NOMO-1 treated with dmso at 0.1 percent for 144 hours (cell line): ENCODE measurements at regions not wholly inside any gene's neighbourhood (a gene's known extent, or its start where the extent isn't known, plus 50 kb on each side); places are given as distances from the start of the nearest gene placed in this dataset.

ENCODE experiments used
- DNase-seq: peaks from one replicate; lab custom pipeline; 2025; ENCODE audit not compliant: unreplicated experiment; lab: John Stamatoyannopoulos, UW

DNA sequence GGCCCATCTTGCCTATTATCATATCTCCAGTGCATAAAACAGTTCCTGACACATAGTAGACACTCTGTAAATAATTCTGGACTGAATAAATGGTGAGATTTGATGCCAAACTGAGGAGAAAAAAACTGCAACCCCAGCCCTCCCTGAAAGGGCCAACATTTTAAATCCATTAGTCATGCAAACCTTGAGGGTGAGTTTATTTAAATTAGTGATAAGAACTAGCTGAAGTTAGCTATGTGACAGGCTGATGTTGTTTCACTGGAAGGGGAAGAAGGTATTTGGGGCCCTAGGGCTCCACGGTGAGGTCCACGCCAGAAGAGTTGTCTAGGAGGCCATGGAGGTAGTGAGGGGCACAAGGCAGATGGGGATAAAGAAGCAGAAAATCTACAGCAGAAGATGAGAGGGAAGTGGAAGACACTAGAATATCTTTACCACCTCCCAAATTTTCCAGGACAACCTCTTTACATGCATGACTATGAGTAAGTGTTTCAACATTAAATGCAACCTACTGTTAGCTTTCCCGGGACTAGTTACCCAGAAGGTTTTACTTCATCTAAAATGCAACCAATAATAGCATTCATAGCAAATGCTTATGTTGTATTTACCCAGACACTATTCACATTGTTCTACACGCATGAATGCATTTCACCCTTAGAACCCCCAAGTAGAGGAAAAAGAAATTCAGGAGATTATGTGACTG is 183.2 kb upstream of the LYZL1 start:
- no peak for DNase-seq

DNA sequence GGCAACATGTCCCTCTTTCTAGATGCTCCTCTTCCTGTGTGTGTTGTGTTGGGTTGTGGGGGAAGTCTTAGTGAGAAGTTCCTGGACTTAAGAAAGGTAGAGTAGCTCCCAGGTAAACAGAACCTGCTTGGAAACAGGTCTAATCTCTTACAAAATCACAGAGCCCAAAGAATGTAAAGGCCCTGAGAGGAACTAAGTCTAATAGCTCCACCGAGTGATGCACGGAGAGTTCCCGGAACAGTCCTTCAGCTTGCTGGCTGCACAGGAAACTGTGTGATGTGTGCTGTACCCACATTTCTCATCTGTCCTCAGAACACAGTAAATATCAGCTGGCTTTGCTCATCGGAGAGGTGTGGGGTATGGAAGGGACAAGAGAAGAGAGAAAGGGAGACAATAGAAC is 182.6 kb upstream of the LYZL1 start:
- no peak for DNase-seq

DNA sequence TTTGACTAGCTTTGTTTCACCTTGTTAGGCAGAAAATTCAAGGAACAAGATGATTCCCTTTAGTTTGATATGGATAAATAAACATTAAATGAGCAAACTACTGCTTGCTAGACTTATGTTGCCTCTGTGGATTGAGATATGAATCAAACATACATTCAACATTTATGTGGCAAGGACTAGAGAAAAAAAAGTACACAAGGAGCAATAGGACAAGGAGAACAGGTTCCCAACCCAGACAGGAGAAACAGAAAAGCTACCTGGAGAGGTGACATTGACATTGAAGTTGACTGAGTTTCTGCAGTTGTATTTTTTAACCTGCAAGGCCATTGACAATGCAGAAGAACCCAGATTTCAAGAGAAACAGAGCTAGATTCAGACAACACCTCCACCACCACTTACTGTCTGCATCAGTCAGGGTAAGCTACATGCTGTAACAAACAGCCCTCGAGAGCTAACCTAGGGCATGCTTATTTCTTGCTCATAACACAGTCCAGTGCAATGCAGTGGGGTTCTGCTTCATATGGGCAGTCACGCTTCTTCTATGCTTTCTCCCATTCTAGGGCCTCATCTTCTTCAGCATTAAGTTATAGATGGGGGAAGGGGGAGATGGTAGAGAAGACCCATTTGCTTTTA is 180.9 kb upstream of the LYZL1 start:
- DNase-seq = no peak

DNA sequence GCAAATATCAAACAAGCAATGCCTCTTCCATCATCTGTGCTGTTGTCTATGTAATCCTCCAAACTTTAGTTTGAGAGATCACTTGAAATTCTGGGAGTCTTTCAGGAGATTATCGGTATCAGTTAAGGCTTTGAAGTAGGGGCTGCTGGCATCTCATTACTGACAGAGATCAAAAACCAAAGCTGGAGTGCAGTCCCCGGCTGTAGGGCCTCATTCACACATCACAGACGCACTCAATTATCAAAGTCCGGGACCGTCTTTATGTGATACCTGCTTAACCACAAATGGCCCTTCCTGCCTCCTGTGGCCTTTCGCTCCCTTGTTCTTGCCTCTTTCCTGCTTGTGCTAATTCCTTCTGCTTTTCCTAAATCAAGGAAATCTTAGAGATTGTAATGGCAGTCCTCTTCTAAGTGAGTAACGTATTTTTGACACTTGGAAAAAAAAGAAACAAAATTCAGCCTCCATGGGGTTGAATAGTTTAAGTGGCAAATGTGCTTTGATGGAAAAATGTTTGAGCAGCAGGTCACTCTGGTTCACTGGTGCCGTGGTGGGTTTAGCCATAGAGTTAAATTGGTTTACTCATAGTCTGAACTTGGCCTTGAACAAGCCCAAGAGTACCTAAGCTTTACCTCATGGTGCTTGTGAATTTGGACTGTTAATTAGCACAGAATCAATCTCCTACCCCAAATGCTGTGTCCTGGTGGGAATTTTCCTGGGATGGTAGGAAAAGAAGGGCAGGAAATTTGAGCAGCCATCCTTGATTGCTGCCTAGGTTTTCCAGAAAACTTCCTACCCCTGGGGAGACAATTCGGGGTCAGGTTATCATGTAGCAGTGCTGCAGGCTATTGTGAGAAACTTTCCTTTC is 178.9 kb upstream of the LYZL1 start:
- DNase-seq = no peak

DNA sequence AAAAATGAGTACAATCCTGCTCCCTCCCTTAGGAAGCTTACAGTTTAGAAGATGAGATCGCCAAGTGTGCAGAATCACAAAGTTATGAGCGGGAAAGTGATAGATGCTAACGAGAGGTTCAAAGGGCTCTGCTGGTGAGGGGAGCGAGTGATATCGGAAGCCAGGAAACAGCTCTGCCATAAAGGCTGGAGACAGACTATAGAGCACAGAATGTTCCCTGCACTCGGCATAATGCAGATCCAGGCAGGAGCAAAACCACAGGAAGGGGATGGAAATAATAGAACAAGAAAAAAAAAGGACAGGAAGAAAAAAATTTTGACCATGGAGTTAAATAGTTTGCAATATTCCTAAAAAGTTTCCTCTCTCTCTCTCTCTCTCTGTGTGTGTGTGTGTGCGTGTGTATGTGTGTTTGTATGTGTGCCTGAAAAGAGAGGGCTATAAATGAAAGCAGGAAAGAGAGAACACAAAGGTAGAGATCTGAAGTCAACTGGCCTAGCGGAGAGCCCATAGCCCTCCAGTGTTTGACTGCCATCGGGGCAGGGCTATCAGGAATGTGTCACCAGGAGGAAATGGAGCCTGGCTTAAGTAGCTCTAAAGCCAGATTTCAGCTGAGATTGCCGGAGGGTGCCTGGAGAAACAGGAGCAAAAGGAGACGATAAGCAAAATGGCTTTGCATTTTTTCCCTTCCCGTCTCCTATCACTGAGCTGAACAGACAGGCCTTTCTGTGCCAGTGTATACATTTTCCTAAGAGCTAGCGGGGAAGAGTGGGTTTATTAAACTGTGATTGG is 175.8 kb upstream of the LYZL1 start:
- DNase-seq = no peak

DNA sequence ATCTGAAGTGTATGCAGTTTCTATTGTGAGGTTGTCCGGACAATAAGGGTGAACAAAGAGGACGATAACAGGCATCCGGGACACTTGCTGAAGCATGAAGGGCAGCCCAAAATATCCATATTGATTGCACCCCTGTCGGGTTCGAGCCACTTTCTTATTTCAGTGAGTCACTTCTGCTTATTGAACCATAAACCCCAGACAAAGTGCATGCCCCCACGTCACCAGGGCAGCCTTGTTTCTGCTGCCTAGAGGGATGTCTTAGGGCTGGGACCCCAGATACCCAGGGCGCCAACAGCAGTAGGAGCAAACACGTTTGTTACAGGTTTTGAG is 175.3 kb upstream of the LYZL1 start:
- DNase-seq = no peak

DNA sequence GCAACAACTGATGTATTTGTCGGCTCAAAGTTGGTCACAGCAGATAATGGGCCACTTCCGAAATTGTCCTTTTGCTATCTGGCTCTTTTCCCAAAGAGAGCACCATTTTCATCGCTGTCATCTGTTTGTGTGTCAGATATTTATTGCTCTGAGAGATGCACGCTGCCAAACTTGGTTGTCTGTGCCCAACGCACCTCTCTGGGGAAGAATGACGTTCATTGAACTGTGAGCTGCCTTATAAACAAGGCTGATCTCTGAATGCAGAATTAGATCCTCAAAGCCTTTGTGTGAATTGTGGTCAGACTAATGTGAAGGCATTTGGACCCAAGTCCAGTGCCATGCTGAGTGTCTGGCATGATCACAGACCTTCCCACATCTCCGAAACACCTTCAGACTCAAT is 174.7 kb upstream of the LYZL1 start:
- DNase-seq = no peak

DNA sequence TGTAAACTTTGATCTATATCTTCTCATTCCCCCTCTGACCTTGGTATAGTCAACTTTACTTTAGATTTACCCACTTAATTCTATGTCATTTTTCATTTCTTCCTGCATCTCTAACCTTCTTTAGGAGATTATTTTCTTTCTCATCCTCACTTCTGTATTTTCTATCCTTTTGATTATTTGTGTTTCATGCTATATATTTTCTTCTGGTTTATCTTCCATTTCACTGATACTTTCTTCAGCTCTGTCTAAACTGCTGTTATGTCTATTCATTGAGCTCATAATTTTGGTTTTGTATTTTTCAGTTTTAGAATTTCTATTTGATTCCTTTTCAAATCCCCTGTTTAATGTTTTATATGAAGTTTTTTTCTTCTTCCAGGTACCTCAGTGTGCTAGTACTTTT is 171.1 kb upstream of the LYZL1 start:
- no peak for DNase-seq

DNA sequence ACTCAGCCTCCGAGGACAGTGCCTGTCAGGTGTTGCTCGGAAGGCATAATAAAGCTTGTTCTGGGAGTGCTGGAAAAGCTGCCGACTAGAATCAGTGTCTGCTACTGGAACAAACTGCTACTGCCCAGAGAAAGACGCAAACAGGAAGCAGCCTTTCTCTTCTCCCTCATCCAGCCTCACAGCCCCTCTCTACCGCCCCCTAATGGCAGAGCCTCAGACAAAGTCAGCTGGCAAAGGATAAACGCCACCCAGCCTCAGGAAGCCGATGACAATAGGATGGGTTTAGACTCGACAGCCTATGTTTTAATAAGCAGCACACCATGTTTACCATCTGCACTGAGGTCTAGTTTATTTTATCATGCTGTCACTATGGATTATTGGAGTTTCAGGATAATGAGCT is 169.5 kb upstream of the LYZL1 start:
- DNase-seq = no peak

DNA sequence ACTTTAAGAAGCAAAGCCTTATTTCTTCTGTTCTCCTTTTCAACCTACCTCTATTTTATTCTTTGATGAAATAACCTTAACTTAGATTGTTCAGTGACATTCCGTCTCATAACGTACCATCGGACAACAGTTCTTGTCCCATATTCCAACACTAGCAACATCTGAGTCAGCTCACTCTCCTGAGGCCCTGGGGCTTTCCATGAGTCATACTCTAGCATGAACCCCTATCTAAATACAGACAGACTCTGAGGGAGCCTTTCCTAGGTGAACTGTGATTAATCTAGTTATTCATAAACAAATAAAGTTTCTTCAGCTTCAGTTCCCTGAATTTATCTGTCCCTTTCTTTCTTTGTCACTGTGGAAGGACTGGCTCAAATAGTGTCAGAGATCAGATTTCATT is 168.7 kb upstream of the LYZL1 start:
- no peak for DNase-seq

DNA sequence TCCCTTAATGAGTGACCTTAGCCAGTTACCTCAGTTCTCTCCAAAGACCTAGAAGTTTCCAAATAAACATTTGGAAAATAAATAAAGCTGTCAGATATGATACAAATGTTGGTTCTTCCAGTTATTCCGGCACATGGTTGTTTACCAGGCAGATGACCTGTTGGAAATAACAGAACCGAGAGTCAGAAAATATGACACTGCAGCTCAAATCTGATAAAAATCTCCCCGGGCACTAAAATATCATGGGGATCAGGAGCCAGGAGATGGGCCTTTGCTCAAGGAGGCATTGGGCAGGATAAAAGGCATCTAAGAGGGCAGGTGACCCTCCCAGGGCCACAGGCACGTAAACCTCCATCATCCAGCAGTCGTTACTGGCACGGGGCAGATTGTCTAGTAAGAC is 164.0 kb upstream of the LYZL1 start:
- no peak for DNase-seq

DNA sequence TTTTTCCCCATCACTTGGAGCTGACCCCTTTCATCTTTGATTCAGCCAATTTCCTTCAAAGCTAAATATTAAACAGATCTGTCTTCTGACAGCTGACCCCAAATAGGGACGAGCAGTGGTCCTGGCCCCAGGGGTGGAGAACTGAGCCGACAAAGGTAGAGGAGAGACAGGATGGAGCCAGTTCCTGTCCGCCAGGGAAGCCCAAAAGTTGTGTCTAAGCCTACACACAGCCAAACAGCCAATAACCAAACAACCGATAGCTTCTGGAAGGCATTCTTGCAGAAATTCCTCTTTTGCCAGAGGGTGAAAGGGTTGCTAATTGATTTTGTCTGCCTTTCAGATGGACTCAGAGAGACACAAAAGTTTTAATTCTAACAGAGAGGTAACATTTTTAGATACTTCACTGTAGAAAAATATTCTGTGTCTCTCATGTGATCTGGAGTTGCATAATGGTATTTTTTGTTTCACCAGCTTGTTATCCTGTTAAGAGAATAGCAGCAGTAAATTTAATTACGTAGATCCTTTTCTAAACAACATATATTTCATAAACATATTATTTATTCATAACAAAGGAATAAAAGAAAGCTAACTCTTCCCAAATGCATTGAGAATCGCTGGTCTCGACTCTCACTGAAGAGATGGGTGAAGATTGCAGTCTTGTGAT is 161.7 kb upstream of the LYZL1 start:
- no peak for DNase-seq

DNA sequence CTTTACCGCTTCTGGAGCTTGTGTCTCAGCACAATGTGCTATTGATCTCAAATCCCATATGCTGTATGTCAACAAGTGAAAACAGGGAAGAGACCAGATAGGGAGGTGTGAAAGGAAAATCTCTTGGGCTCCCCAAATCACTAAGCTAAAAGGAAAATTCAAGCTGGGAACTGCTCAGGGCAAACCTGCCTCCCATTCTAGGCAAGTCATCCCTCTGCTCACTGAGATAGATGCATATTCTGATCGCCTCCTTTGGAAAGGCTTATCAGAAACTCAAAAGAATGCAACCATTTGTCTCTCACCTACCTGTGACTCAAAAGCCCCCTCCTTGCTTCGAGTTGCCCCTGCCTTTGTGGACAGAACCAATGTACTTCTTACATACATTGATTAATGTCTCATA is 161.1 kb upstream of the LYZL1 start:
- DNase-seq = no peak

DNA sequence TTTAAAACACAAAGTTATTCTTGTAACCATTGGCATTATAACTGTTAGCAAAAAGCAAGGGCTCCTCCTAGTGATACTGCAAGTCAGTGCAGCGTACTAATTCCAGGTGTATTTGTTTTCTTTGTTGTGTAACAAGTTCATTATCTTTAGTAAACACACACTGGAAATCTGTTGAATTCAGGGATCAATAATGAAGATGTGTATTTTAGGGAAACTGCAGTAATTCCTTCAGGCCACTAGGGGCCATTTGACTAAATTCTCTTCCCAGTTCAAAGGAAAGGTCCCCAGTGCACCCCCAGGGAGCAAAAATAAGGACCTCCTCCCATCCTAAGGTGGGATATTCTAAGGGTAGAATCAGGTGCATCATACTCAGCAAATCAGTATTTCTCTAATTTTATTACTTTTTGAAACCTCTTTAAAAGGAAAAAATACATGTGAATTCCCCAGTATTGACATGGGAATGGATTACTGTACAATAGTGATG is 158.6 kb upstream of the LYZL1 start:
- DNase-seq = no peak

DNA sequence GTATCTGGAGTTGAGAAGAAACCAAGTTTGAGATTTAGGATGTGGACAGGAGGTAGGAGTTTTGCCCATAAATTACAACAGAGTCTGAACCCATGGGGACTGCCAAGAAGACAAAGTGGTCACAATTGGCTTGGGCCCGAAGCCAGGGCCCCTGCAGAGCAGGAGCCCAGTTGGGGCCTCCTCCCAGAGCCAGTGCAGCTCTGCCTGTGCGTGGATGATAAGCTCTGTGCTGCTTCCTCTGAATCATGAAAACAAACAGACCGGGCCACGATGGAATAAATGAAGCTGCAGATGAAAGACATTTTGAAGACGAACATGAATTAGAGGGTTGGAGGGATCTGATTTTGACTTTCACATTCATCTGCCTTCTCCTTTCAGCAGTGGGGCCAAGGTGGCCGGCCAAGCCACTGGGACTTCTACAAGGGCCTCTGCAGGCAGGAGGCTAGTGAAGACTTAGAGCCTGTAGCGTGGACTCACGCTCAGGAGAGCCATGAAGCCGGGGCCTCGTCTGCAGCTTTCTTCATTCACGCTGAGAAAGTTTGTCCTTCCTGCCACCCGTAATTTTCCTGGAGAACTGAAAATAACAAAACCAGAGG is 156.8 kb upstream of the LYZL1 start:
- no peak for DNase-seq

DNA sequence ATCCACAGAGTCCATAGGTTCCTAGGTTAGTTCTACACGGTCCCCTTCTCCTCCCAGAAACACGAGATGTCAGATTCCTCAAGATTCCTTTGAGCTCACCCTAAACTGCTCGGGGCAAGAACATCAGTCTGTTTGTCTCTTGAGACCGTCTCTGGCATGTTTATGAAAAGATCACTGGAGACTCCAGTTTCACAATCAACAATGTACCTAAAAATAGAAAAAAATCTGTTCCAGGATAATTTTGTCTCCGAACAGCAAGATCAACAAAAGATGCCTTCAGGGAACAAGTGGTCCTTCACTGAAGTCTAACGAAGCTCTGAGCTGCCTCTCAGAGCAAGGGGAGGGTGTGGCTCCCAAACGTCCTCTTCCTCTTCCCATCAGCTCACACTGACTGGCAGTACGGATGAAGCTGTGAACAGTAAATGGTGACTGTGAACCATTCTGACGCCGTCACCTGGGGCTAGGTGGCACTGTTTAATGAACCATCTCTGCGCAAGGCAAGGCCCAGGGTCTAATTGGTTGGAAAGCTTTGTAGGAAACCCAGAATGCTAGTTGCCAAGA is 156.2 kb upstream of the LYZL1 start:
- no peak for DNase-seq

DNA sequence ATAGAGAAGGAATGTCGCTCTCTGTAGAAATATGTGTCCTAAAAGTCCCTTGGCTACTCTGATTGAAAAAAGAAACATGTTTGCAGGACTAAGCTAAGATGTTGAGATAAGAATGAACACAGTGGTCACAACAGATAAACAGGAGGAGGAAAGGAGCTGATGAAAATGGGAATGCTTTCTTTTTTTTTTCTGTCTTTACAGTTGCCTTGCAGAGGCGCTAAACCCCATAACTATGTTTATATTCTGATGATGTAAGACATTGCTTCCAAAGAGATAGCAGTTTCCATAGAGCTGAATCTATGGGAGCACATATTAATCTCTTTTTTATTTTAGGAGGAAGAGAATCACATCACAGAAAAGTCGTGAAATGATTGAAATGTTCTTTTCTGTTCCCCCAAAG is 153.5 kb upstream of the LYZL1 start:
- DNase-seq = no peak

DNA sequence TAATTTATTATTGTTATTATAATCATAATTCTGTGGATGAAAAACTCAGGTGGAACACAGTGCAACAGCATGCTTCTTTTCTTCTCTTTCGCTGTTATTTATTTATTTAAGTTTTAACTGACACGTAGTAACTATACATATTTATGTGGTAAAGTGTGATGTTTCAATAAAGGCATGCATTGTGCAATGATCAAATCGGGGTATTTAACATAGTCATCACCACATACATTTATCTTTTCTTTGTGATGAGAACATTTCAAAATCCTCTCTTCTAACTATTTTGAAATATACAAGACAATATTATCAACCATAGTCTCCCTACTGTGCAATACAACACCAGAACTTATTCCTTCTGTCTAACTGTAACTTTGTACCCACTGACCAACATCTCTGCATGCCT is 152.5 kb upstream of the LYZL1 start:
- no peak for DNase-seq

DNA sequence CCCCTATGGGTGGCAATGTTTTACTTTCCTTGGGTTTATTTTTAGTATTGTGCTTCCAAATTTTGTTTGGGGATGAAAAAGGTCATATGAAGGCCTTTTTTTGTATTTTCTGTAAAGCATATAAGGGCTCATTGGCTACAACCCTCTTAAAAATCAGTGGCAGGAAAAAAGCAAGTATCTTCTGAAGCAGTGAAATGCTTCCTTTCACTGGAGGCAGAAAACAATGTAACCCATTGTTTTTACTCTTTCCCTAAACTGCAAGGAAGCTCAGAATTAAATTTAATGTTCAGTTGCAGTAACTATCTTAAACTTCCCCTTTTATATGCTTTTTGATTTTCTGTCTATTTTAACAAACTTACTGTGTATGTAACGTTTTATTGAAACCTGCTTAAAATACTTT is 148.7 kb upstream of the LYZL1 start:
- DNase-seq = no peak

DNA sequence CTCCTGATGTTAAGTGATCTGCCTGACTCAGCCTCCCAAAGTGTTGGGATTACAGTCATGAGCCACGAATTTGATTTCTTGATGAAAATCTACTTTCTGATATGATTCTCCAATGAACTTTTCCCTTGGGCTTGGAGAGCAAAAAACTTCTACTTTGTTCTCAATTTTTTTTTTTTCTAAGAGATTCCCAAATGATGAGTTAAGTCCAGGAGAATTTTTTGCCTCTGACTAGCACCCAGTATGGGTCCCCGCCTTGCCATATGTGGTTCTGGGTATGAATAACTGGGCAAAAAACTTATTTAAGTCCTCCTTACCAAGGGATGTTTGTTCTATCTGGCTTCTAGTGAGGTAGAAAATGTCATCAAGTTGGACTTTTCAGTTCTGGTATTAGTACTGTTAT is 147.9 kb upstream of the LYZL1 start:
- no peak for DNase-seq
